ENCODE measurements at regions not wholly inside any gene's neighbourhood (a gene's known extent, or its start where the extent isn't known, plus 50 kb on each side); places are given as distances from the start of the nearest gene placed in this dataset.

DNA sequence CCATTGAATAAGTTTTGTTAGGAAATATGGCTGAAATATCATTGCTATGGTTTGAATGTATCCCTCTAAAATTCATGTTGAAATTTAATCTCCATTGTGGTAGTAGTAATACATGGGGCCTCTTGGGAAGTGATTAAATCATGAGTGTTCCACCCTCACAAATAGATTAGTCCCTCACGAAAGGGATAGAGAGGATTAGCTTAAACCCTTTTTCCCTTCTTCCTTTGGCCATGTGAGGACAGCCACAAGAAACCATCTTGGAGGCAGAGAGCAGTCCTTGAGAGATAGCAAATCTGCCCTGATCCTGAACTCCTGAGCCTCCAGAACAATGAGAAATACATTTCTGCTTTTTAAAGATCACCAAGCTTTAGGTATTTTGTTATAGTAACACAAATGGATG is 274.2 kb downstream of the CDH19 start:
- H4K91ac ChIP-seq (replicated peaks; ENCODE audit: insufficient read length, low read length), result no peak overlapping the region
- DNase-seq (ENCODE audit: low read depth in 1 of 2, low spot score in 2 of 2) (no peak), FAIRE-seq (no peak)
- H3K79me1 ChIP-seq (ENCODE audit: low read depth, low read length), result no peaks in the 10 kb centered on the region
- H4K5ac ChIP-seq (ENCODE audit: insufficient read length, low read depth, low read length), result no peak overlapping the region
- ChIA-PET POLR2A (ENCODE audit: partially characterized antibody) (interaction anchor here (0.6 kb wide), 1 partner anchor 40 kb away, joined by 3 read pairs; no protein-coding TSS in a partner anchor), CTCF (ENCODE audit: partially characterized antibody) (no interaction called here)
- no peak overlapping the region for H3K4ac ChIP-seq (replicated peaks; ENCODE audit: insufficient read length, low read depth, low read length)
- no peak overlapping the region for H3K4me2 ChIP-seq (ENCODE audit: insufficient read depth in 1 of 2, low read depth in 2 of 2, low read length in 2 of 2)
- no peaks in the 10 kb centered on the region for H3K23me2 ChIP-seq (ENCODE audit: low read depth, low read length)
- no peaks in the 10 kb centered on the region for H4K20me1 ChIP-seq (replicated peaks in 1 of 2; ENCODE audit: control insufficient read depth in 1 of 2, insufficient read depth in 2 of 2, low read length in 2 of 2)
- H3K79me2 ChIP-seq (ENCODE audit: control insufficient read depth in 1 of 2, insufficient read depth in 2 of 2, low read length in 2 of 2), result no peaks in the 10 kb centered on the region
- H2BK5ac ChIP-seq (ENCODE audit: low read depth, low read length), result no peak overlapping the region
- H4K8ac ChIP-seq (ENCODE audit: extremely low read depth, insufficient read depth, low read length), result no peak overlapping the region
- no peaks in the 10 kb centered on the region for H3K27me3 ChIP-seq (replicated peaks in 1 of 4; ENCODE audit: control insufficient read depth in 3 of 4, extremely low read depth in 1 of 4, insufficient read depth in 3 of 4, low read length in 3 of 4)
- no peak overlapping the region for H3K14ac ChIP-seq (ENCODE audit: insufficient read length)
- no peak overlapping the region for H3K9ac ChIP-seq (replicated peaks in 1 of 4; ENCODE audit: extremely low read depth in 1 of 4, low read depth in 3 of 4, low read length in 3 of 4)
- peaks cover 0 to 6% (median 0%) of the 10 kb centered on the region in 4 experiments; a peak in 2 of 7 replicates for H3K4me1 ChIP-seq (replicated peaks in 1 of 4; ENCODE audit: control insufficient read depth in 3 of 4, insufficient read depth in 4 of 4, low read length in 3 of 4)
- no peak overlapping the region for H2AFZ ChIP-seq (ENCODE audit: low read length)
- no peaks in the 10 kb centered on the region for H3K9me3 ChIP-seq (ENCODE audit: insufficient read depth in 2 of 2, low read depth in 1 of 2, low read length in 1 of 2)
- H3K36me3 ChIP-seq (ENCODE audit: control insufficient read depth in 2 of 4, insufficient read depth in 4 of 4, low read length in 3 of 4), result no peaks in the 10 kb centered on the region
- TF ChIP-seq EZH2 (IDR thresholded peaks at IDR 0.05; ENCODE audit: low read depth, low read length, severe bottlenecking), result no peak
- no peak for TF ChIP-seq POLR2A (IDR thresholded peaks at IDR 0.05; ENCODE audit: control extremely low read depth in 1 of 2, low read depth in 2 of 2, low read length in 2 of 2)
- TF ChIP-seq POU5F1 (IDR thresholded peaks at IDR 0.05; ENCODE audit: low read depth, low read length), result no peak
- TF ChIP-seq NRF1 (IDR thresholded peaks at IDR 0.05; ENCODE audit: low read depth, low read length), result no peak
- TF ChIP-seq ATF3 (IDR thresholded peaks at IDR 0.05; ENCODE audit: insufficient read depth, low read depth, low read length), result no peak
- TF ChIP-seq RNF2 (IDR thresholded peaks at IDR 0.05; ENCODE audit: borderline replicate concordance, low read depth, low read length, missing control alignments, poor library complexity, severe bottlenecking), result no peak
- no peak for TF ChIP-seq TAF1 (IDR thresholded peaks at IDR 0.05; ENCODE audit: low read depth, low read length)
- TF ChIP-seq MAFK (IDR thresholded peaks at IDR 0.05; ENCODE audit: low read depth, low read length), result no peak
- no peak for TF ChIP-seq EGR1 (IDR thresholded peaks at IDR 0.05; ENCODE audit: borderline replicate concordance, low read depth, low read length)
- no peak for TF ChIP-seq SAP30 (IDR thresholded peaks at IDR 0.05; ENCODE audit: insufficient read depth, insufficient replicate concordance, low read length)
- TF ChIP-seq CREB1 (IDR thresholded peaks at IDR 0.05), result no peak
- TF ChIP-seq RFX5 (IDR thresholded peaks at IDR 0.05; ENCODE audit: borderline replicate concordance, low read depth, low read length), result no peak
- WGBS, 2 experiments (ENCODE audit: extremely low coverage in 1 of 2, insufficient coverage in 1 of 2, insufficient read length in 1 of 2, insufficient replicate concordance in 2 of 2, low coverage in 1 of 2, low lambda C conversion rate in 2 of 2, missing lambda C conversion rate in 1 of 2), result 96% methylated on average over 1 of the region's 1 CpG; no CpG with 5 or more reads in 1 of the 2 experiments
- no peak overlapping the region for H3K27ac ChIP-seq (ENCODE audit: low read depth, low read length)
- H3K4me3 ChIP-seq (ENCODE audit: extremely low read depth in 1 of 4, insufficient read depth in 2 of 4, low read depth in 3 of 4, low read length in 4 of 4), result no peak overlapping the region
- H2AK5ac ChIP-seq (ENCODE audit: low read depth, low read length), result no peak overlapping the region
- H2BK20ac ChIP-seq (ENCODE audit: low read length), result no peak overlapping the region
- H3K23ac ChIP-seq (ENCODE audit: insufficient read length), result no peak overlapping the region
- no peak overlapping the region for H2BK12ac ChIP-seq (ENCODE audit: low read depth, low read length)
- no peak overlapping the region for H2BK120ac ChIP-seq (replicated peaks; ENCODE audit: low read depth, low read length)
- no peak overlapping the region for H2BK15ac ChIP-seq (ENCODE audit: low read length)
- H3K18ac ChIP-seq (ENCODE audit: extremely low read depth, low read length), result no peak overlapping the region
- no peak overlapping the region for H3K56ac ChIP-seq (replicated peaks; ENCODE audit: insufficient read length, low read depth, low read length)
